ENCODE measurements at regions not wholly inside any gene's neighbourhood (a gene's known extent, or its start where the extent isn't known, plus 50 kb on each side); places are given as distances from the start of the nearest gene placed in this dataset.

- Histone ChIP-seq H3K4me3 (ENCODE audit: insufficient read depth, low read depth, low read length) (no peak overlapping the region), H3K36me3 (replicated peaks; ENCODE audit: control insufficient read depth, insufficient read depth, low read length) (no peaks in the 10 kb centered on the region), H3K27me3 (ENCODE audit: control insufficient read depth, insufficient read depth, low read length) (no peaks in the 10 kb centered on the region)
- DNase-seq: no peak
These were observed 114.2 kb upstream of the PALMD start for GRCh38 chr1:99531578-99532275.

GRCh38 chr1:99532276-99532580 is 113.7 kb upstream of the PALMD start:
- no peaks in the 10 kb centered on the region for H3K36me3 ChIP-seq (replicated peaks; ENCODE audit: control insufficient read depth, insufficient read depth, low read length)
- no peaks in the 10 kb centered on the region for H3K27me3 ChIP-seq (ENCODE audit: control insufficient read depth, insufficient read depth, low read length)
- H3K4me3 ChIP-seq (ENCODE audit: insufficient read depth, low read depth, low read length): no peak overlapping the region
- DNase-seq: no peak

- Histone ChIP-seq H3K36me3 (replicated peaks; ENCODE audit: control insufficient read depth, insufficient read depth, low read length) (no peaks in the 10 kb centered on the region), H3K4me3 (ENCODE audit: insufficient read depth, low read depth, low read length) (no peak overlapping the region), H3K27me3 (ENCODE audit: control insufficient read depth, insufficient read depth, low read length) (no peaks in the 10 kb centered on the region)
- no peak for DNase-seq
These were observed 111.8 kb upstream of the PALMD start for GRCh38 chr1:99533909-99534637.

- Histone ChIP-seq H3K27me3 (ENCODE audit: control insufficient read depth, insufficient read depth, low read length) (no peaks in the 10 kb centered on the region), H3K36me3 (replicated peaks; ENCODE audit: control insufficient read depth, insufficient read depth, low read length) (no peaks in the 10 kb centered on the region), H3K4me3 (ENCODE audit: insufficient read depth, low read depth, low read length) (no peak overlapping the region)
- no peak for DNase-seq
These were observed 111.3 kb upstream of the PALMD start for GRCh38 chr1:99534638-99534930.

GRCh38 chr1:99535470-99536164 is 110.3 kb upstream of the PALMD start:
- Histone ChIP-seq H3K4me3 (ENCODE audit: insufficient read depth, low read depth, low read length) (no peak overlapping the region), H3K27me3 (ENCODE audit: control insufficient read depth, insufficient read depth, low read length) (no peaks in the 10 kb centered on the region), H3K36me3 (replicated peaks; ENCODE audit: control insufficient read depth, insufficient read depth, low read length) (no peaks in the 10 kb centered on the region)
- no peak for DNase-seq

GRCh38 chr1:99537886-99538617 is 107.9 kb upstream of the PALMD start:
- Histone ChIP-seq H3K36me3 (replicated peaks; ENCODE audit: control insufficient read depth, insufficient read depth, low read length) (no peaks in the 10 kb centered on the region), H3K4me3 (ENCODE audit: insufficient read depth, low read depth, low read length) (no peak overlapping the region), H3K27me3 (ENCODE audit: control insufficient read depth, insufficient read depth, low read length) (no peaks in the 10 kb centered on the region)
- no peak for DNase-seq

GRCh38 chr1:99538618-99538956 is 107.3 kb upstream of the PALMD start:
- H3K4me3 ChIP-seq (ENCODE audit: insufficient read depth, low read depth, low read length): no peak overlapping the region
- H3K36me3 ChIP-seq (replicated peaks; ENCODE audit: control insufficient read depth, insufficient read depth, low read length): no peaks in the 10 kb centered on the region
- DNase-seq: no peak
- H3K27me3 ChIP-seq (ENCODE audit: control insufficient read depth, insufficient read depth, low read length): no peaks in the 10 kb centered on the region

GRCh38 chr1:99539131-99539530 is 106.8 kb upstream of the PALMD start:
- no peaks in the 10 kb centered on the region for H3K27me3 ChIP-seq (ENCODE audit: control insufficient read depth, insufficient read depth, low read length)
- no peak overlapping the region for H3K4me3 ChIP-seq (ENCODE audit: insufficient read depth, low read depth, low read length)
- no peak for DNase-seq
- no peaks in the 10 kb centered on the region for H3K36me3 ChIP-seq (replicated peaks; ENCODE audit: control insufficient read depth, insufficient read depth, low read length)

- DNase-seq: no peak
- Histone ChIP-seq H3K36me3 (replicated peaks; ENCODE audit: control insufficient read depth, insufficient read depth, low read length) (no peaks in the 10 kb centered on the region), H3K4me3 (ENCODE audit: insufficient read depth, low read depth, low read length) (no peak overlapping the region), H3K27me3 (ENCODE audit: control insufficient read depth, insufficient read depth, low read length) (no peaks in the 10 kb centered on the region)
These were observed 105.2 kb upstream of the PALMD start for GRCh38 chr1:99540744-99541143.

- no peak for DNase-seq
- H3K4me3 ChIP-seq (ENCODE audit: insufficient read depth, low read depth, low read length): no peak overlapping the region
- H3K27me3 ChIP-seq (ENCODE audit: control insufficient read depth, insufficient read depth, low read length): no peaks in the 10 kb centered on the region
- no peaks in the 10 kb centered on the region for H3K36me3 ChIP-seq (replicated peaks; ENCODE audit: control insufficient read depth, insufficient read depth, low read length)
These were observed 101.6 kb upstream of the PALMD start for GRCh38 chr1:99544328-99544727.

GRCh38 chr1:99546432-99547416 is 99.2 kb upstream of the PALMD start:
- Histone ChIP-seq H3K36me3 (replicated peaks; ENCODE audit: control insufficient read depth, insufficient read depth, low read length) (no peaks in the 10 kb centered on the region), H3K4me3 (ENCODE audit: insufficient read depth, low read depth, low read length) (no peak overlapping the region), H3K27me3 (ENCODE audit: control insufficient read depth, insufficient read depth, low read length) (no peaks in the 10 kb centered on the region)
- no peak for DNase-seq

- Histone ChIP-seq H3K4me3 (ENCODE audit: insufficient read depth, low read depth, low read length) (no peak overlapping the region), H3K27me3 (ENCODE audit: control insufficient read depth, insufficient read depth, low read length) (no peaks in the 10 kb centered on the region), H3K36me3 (replicated peaks; ENCODE audit: control insufficient read depth, insufficient read depth, low read length) (no peaks in the 10 kb centered on the region)
- no peak for DNase-seq
These were observed 96.8 kb upstream of the PALMD start for GRCh38 chr1:99548943-99549605.

GRCh38 chr1:99550198-99550597 is 95.7 kb upstream of the PALMD start:
- Histone ChIP-seq H3K36me3 (replicated peaks; ENCODE audit: control insufficient read depth, insufficient read depth, low read length) (no peaks in the 10 kb centered on the region), H3K27me3 (ENCODE audit: control insufficient read depth, insufficient read depth, low read length) (no peaks in the 10 kb centered on the region), H3K4me3 (ENCODE audit: insufficient read depth, low read depth, low read length) (no peak overlapping the region)
- no peak for DNase-seq

Measured in H7 (cell line).